ENCODE measurements at regions not wholly inside any gene's neighbourhood (a gene's known extent, or its start where the extent isn't known, plus 50 kb on each side); places are given as distances from the start of the nearest gene placed in this dataset.

- TF ChIP-seq POLR2A (IDR thresholded peaks at IDR 0.05) (no peak), CTCF (IDR thresholded peaks at IDR 0.05) (no peak)
Observed at GRCh38 chr1:55441489-55441888, 226.3 kb upstream of the USP24 start.
